HG03095 (cell line): ENCODE measurements at regions not wholly inside any gene's neighbourhood (a gene's known extent, or its start where the extent isn't known, plus 50 kb on each side); places are given as distances from the start of the nearest gene placed in this dataset.
"Not testable (repeated sequence)": the region's sequence is repeated elsewhere in the genome, so short reads cannot be mapped to it uniquely, and the experiment has no call there.

Source experiments
- ATAC-seq: cut with Tn5 transposase; IDR thresholded peaks from one replicate; pipeline ENCODE4 v1.9.1; 2021; ENCODE audit warnings: moderate library complexity; ENCODE audit not compliant: unreplicated experiment

DNA sequence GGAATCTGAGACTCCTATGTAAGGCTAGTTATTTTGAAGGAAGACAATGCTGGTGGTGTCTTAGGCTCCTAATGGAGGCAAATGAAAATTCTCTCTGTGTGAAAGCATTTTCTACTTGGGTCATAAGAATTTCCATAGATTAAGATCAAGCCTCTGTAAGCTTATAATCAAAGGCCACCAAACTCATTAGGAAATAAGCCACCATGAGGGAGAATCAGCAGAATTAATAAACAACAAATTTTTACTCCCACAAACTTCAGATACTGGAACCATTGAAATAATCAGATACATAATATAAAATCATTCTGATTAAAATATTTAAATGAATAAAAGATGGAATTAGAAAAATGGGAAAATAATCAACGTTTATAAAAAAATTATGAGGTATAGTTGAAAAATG lies 178.7 kb downstream of the NPIPA8 start:
- not testable (repeated sequence) for ATAC-seq

GRCh38 chr16:18152832-18153231 lies 183.7 kb downstream of the NPIPA8 start:
- not testable (repeated sequence) for ATAC-seq

DNA sequence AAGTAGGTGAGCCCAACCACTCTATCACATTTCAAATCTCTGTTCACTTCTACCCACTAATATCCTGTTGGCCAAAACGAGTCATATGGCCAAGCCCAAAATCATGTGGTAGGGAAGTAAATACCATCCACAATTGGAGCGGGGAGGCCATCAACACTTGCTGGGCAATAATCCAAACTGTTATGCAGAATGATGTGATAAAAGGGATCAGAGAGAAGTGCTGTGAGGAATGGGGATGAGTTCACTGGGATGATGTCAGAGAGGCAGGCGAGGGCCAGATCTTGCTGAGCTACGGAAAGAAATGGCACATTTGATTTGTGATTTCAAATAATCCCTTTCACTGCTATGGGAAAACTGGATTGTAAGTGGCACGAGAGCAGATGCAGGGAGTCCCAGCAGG lies 188.4 kb downstream of the NPIPA8 start:
- ATAC-seq = not testable (repeated sequence)

GRCh38 chr16:18146601-18147142 lies 189.9 kb downstream of the NPIPA8 start:
- ATAC-seq = not testable (repeated sequence)

- not testable (repeated sequence) for ATAC-seq
These were observed 194.5 kb downstream of the NPIPA8 start for GRCh38 chr16:18142066-18142465.

DNA sequence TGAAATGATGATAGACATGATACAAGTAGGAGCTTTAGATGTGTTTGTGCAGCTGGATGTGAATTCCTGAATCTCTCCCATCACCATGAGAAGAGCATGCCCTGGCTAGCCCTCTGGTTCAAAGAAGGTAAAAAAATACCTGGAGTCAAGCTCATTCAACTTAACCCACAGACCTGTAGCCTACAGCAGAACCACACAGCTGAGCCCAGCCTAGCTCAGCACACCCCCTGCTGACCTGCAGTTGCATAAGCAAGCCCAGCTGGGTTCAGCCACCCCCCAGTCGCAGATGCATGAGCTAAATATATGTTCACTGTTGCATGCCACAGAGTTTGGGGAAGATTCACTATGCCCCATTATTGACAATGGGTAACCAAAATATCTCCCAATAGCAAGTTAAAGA lies 200.2 kb downstream of the NPIPA8 start:
- ATAC-seq = not testable (repeated sequence)

- not testable (repeated sequence) for ATAC-seq
These were observed 201.5 kb downstream of the NPIPA8 start for GRCh38 chr16:18135024-18135423.

- not testable (repeated sequence) for ATAC-seq
These were observed 204.9 kb downstream of the NPIPA8 start for GRCh38 chr16:18131587-18131986.

GRCh38 chr16:18130478-18131120 lies 205.9 kb downstream of the NPIPA8 start:
- not testable (repeated sequence) for ATAC-seq

GRCh38 chr16:18127033-18127432 lies 209.5 kb downstream of the NPIPA8 start:
- not testable (repeated sequence) for ATAC-seq

GRCh38 chr16:18119092-18119491 lies 217.4 kb downstream of the NPIPA8 start:
- not testable (repeated sequence) for ATAC-seq

DNA sequence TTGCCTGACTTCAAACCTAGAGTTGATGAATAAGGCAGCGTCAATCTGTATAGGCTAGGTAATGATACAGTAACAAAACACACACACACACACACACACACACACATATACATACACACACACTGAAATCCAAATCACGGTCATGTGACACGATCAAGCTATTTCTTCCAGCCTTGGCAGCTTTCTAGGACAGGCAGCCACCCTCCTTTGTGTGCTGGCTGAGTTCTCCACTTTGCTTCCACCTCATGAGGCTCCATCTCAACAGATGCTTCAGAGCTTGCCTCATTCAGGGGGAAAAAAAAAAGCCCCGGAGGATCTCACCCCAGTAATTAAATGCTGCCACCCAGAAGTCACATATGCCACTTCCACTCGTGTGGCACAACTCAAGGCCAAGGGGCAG lies 217.9 kb downstream of the NPIPA8 start:
- ATAC-seq = not testable (repeated sequence)

DNA sequence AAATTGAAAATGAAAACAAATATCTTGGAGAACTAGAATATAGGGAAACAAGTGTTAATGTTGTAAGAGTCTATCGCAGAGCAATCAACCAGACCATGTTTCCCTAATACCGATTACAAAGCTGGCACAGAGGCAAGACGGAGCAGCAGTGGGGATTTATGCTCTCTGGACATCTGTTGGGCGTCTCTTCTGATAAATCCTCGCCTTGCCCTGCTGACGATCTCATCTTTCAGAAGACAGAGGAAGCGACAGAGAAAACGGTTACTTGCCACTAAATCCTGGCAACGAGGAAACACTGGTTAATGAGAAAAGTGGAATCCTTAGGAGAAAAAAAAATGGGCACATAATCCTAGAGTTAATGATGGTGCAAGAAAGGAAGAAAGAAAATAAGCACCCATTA lies 218.5 kb downstream of the NPIPA8 start:
- not testable (repeated sequence) for ATAC-seq

DNA sequence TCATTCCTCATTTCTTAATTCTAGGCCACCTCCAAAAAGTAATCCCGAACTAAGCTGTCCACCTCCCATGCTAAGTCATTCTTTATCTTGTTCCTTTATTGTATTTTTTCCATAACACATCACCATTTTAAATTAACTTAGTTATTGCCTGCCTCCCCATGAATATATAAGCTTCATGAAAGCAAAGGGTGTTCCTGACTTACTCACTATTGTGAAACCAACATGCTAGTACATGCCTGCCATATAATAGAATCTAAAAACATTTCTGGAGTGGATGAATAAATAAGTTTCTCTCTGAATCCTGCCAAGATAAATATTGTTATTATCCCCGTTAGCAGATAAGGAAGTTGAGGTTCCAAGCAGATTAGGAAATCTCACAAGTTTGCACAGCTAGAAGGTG lies 232.1 kb downstream of the NPIPA8 start:
- ATAC-seq = not testable (repeated sequence)

GRCh38 chr16:18101077-18101476 lies 235.5 kb downstream of the NPIPA8 start:
- ATAC-seq = not testable (repeated sequence)

DNA sequence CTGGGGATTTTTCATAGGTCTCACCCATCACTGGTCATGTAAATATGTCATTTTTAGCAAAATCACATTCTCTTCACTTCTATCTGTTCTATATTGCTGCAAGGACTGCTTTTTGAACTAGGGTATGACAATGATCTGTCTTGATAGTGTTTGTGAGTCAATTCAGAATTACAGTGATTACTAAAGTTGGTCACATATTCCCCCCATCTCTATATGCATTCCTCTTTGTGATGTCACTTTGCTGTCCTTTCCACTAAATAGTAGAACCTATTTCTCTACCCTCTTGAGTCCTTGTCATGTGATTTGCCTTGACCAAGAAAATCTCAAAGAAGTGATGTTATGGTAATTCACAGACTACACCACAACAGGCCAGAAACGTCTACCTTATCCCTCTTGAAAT lies 243.9 kb downstream of the NPIPA8 start:
- not testable (repeated sequence) for ATAC-seq

DNA sequence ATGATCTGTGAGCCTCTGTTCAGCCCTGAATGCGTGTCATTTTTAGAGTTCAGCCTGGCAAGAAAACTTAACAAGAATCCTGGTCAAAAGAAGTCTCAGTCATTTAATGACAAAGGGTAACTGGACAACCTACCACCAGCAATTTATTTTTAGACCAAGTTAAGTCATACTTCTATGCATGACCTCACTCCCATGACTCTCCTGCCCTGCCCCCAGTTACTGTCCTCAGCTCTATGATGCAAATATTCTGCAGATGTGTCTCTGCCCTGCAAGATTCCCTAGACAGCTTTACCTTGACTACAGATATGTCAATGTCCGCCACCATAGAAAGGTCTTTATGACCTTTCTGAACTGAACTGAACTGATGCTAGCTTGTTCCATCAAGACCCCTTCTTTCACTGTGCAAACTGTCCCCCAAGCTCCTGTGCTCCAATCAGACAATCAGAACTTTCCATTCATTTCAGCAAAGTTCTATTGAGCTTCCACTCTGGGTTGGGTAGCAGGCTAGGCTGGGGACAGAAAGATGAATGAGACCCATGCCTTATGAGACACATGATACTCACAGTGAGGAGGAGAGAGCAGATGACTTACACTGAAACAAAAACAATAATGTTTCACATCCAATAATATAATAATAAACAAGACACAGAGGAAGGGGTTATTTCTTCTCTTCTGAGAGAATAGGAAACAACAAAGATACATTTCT lies 255.7 kb downstream of the NPIPA8 start:
- not testable (repeated sequence) for ATAC-seq

DNA sequence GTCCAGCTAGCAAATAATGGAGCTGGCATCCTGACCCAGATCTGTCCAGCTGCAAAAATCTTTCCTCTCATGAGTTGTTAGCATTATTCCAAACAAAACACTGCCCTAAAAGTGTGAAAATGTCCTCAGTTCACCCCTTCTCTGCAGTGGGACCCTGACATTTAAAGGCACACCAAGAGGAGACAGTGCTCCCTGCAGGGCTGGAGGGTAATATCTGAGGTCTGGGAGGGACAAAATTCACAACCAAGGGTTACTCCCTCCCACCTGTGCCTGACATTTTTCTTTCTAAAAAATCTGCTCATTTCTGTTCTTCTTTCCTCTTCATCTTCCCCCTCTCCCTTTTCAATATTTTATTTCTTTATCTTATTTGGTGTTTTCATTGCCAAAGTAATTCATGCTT lies 258.6 kb downstream of the NPIPA8 start:
- not testable (repeated sequence) for ATAC-seq

- ATAC-seq = no peak
These were observed 264.4 kb downstream of the NPIPA8 start for GRCh38 chr16:18072161-18072560.

DNA sequence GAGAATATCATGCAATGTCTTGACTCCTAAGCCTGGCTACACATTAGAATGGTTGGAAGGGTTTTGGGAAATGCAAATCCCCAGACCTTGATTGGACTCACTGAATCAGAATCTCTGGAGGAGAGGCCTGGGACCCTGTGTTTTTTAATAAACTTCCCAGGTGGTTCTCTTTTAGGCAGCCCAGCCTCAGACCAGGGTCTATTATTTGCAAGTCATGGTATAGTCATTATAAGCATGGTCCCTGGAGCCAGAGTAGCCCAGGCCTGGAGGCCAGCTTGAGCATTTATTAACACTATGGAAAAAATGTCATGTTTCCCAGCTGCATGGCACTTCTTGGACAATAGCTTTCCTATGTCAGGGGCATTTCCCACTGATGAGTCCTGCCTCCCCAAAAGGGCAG lies 266.9 kb downstream of the NPIPA8 start:
- no peak for ATAC-seq

DNA sequence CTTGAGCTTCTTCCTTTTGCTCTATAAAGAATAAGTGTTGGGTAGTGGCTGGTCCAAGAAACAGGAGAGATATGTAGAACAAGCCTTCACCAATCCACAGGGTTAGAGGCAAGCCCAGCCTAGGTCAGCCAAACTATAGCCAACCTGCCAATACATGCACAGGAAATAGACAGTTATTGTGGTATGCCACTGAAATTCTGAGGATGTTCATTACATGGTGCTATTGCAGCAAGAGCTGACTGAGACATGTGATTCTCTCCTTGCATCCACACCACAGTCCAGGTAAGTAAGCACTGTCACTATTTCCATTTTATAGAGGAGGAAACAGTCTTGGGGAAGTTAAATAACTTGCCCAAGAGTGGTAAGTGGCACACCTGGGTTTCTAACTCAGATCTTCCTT lies 268.1 kb downstream of the NPIPA8 start:
- ATAC-seq = no peak

GRCh38 chr16:18062713-18063112 lies 273.8 kb downstream of the NPIPA8 start:
- ATAC-seq = no peak
